ENCODE measurements at regions not wholly inside any gene's neighbourhood (a gene's known extent, or its start where the extent isn't known, plus 50 kb on each side); places are given as distances from the start of the nearest gene placed in this dataset.

GRCh38 chr7:23913016-23913415 lies 203.0 kb downstream of the STK31 start:
- DNase-seq (ENCODE audit: low spot score): no peak
- in situ Hi-C loops (cut with MboI; ENCODE audit: low sequenced_read_pairs, unreplicated experiment): no loop called here
- TF ChIP-seq CTCF (IDR thresholded peaks at IDR 0.05; ENCODE audit: borderline replicate concordance, control extremely low read depth, extremely low read depth, insufficient read depth, missing control alignments): no peak

- in situ Hi-C loops (cut with MboI; ENCODE audit: low sequenced_read_pairs, unreplicated experiment): no loop called here
- DNase-seq (ENCODE audit: low spot score): no peak
- no peak for TF ChIP-seq CTCF (IDR thresholded peaks at IDR 0.05; ENCODE audit: borderline replicate concordance, control extremely low read depth, extremely low read depth, insufficient read depth, missing control alignments)
Measured at GRCh38 chr7:23915236-23915635, 205.2 kb downstream of the STK31 start.

- TF ChIP-seq CTCF (IDR thresholded peaks at IDR 0.05; ENCODE audit: borderline replicate concordance, control extremely low read depth, extremely low read depth, insufficient read depth, missing control alignments): no peak
- in situ Hi-C loops (cut with MboI; ENCODE audit: low sequenced_read_pairs, unreplicated experiment): no loop called here
- no peak for DNase-seq (ENCODE audit: low spot score)
Measured at GRCh38 chr7:23918286-23918685, 208.3 kb downstream of the STK31 start.

GRCh38 chr7:23918856-23919255 lies 208.8 kb downstream of the STK31 start:
- in situ Hi-C loops (cut with MboI; ENCODE audit: low sequenced_read_pairs, unreplicated experiment): no loop called here
- TF ChIP-seq CTCF (IDR thresholded peaks at IDR 0.05; ENCODE audit: borderline replicate concordance, control extremely low read depth, extremely low read depth, insufficient read depth, missing control alignments): no peak
- no peak for DNase-seq (ENCODE audit: low spot score)

GRCh38 chr7:23925088-23925487 lies 215.1 kb downstream of the STK31 start:
- DNase-seq (ENCODE audit: low spot score): no peak
- TF ChIP-seq CTCF (IDR thresholded peaks at IDR 0.05; ENCODE audit: borderline replicate concordance, control extremely low read depth, extremely low read depth, insufficient read depth, missing control alignments): no peak
- in situ Hi-C loops (cut with MboI; ENCODE audit: low sequenced_read_pairs, unreplicated experiment): no loop called here

- no peak for TF ChIP-seq CTCF (IDR thresholded peaks at IDR 0.05; ENCODE audit: borderline replicate concordance, control extremely low read depth, extremely low read depth, insufficient read depth, missing control alignments)
- in situ Hi-C loops (cut with MboI; ENCODE audit: low sequenced_read_pairs, unreplicated experiment): no loop called here
- DNase-seq (ENCODE audit: low spot score): no peak
Measured at GRCh38 chr7:23927709-23928417, 217.8 kb downstream of the STK31 start.
